HEK293 (cell line): ENCODE measurements at regions not wholly inside any gene's neighbourhood (a gene's known extent, or its start where the extent isn't known, plus 50 kb on each side); places are given as distances from the start of the nearest gene placed in this dataset.

ENCODE experiments used
- CTCF ChIP-seq: fragments of 450-650 bp; formaldehyde crosslinking; IDR thresholded peaks from 2 replicates; pipeline ENCODE4 v1.5.1; 2016; ENCODE audit warnings: missing biosample characterization, missing genetic modification characterization
- KLF16 ChIP-seq: fragments of 450-650 bp; formaldehyde crosslinking; IDR thresholded peaks from 2 replicates; pipeline ENCODE4 v1.5.1; 2017; ENCODE audit warnings: missing biosample characterization, missing genetic modification characterization
- REST ChIP-seq: fragments of 450-650 bp; formaldehyde crosslinking; IDR thresholded peaks from 2 replicates; pipeline ENCODE4 v1.5.1; 2016; ENCODE audit warnings: missing biosample characterization, missing genetic modification characterization
- YY1 ChIP-seq: fragments of 450-650 bp; formaldehyde crosslinking; IDR thresholded peaks from 2 replicates; pipeline ENCODE4 v1.5.1; 2018; ENCODE audit warnings: missing biosample characterization, missing genetic modification characterization
- YY2 ChIP-seq: fragments of 450-650 bp; formaldehyde crosslinking; IDR thresholded peaks from 2 replicates; pipeline ENCODE4 v1.5.1; 2016; ENCODE audit warnings: missing biosample characterization, missing genetic modification characterization
- ZBTB1 ChIP-seq: fragments of 450-650 bp; formaldehyde crosslinking; IDR thresholded peaks from 2 replicates; pipeline ENCODE4 v1.5.1; 2016; ENCODE audit warnings: missing biosample characterization, missing genetic modification characterization
- ZNF18 ChIP-seq: fragments of 450-650 bp; formaldehyde crosslinking; IDR thresholded peaks from 2 replicates; pipeline ENCODE4 v1.5.1; 2016; ENCODE audit warnings: missing biosample characterization, missing genetic modification characterization
- ZNF24 ChIP-seq: fragments of 450-650 bp; formaldehyde crosslinking; IDR thresholded peaks from 2 replicates; pipeline ENCODE4 v1.5.1; 2016; ENCODE audit warnings: missing biosample characterization, missing genetic modification characterization
- ZNF423 ChIP-seq: fragments of 450-650 bp; formaldehyde crosslinking; IDR thresholded peaks from 2 replicates; pipeline ENCODE4 v1.5.1; 2016; ENCODE audit warnings: missing biosample characterization, missing genetic modification characterization
- ZNF473 ChIP-seq: fragments of 450-650 bp; formaldehyde crosslinking; IDR thresholded peaks from 2 replicates; pipeline ENCODE4 v1.5.1; 2017; ENCODE audit warnings: missing biosample characterization, missing genetic modification characterization
- ZNF555 ChIP-seq: fragments of 450-650 bp; formaldehyde crosslinking; conservative IDR thresholded peaks from 2 replicates; pipeline ENCODE4 v1.5.1; 2017; ENCODE audit warnings: missing biosample characterization, mild to moderate bottlenecking, missing genetic modification characterization, inconsistent platforms
- ZNF596 ChIP-seq: fragments of 450-650 bp; IDR thresholded peaks from 2 replicates; pipeline ENCODE4 v1.5.0; 2018; ENCODE audit warnings: missing biosample characterization, mild to moderate bottlenecking, missing genetic modification characterization, moderate library complexity

- TF ChIP-seq ZNF473 (tag by site-specific recombination) (no peak), YY1 (tag by site-specific recombination) (no peak), ZNF24 (tag by site-specific recombination) (no peak), ZNF423 (no peak), ZNF596 (tag by site-specific recombination) (no peak), KLF16 (tag by site-specific recombination) (no peak), YY2 (tag by site-specific recombination) (no peak), ZNF18 (tag by site-specific recombination) (no peak), CTCF (tag by site-specific recombination) (no peak), ZBTB1 (tag by site-specific recombination) (no peak), ZNF555 (no peak), REST (tag by site-specific recombination) (no peak)
Measured at GRCh38 chr3:124347418-124347817, 355.5 kb upstream of the ROPN1 start.
